WTC11 (cell line): ENCODE measurements at regions not wholly inside any gene's neighbourhood (a gene's known extent, or its start where the extent isn't known, plus 50 kb on each side); places are given as distances from the start of the nearest gene placed in this dataset.

Experiments
- ATAC-seq: fragments of 200-7000 bp; cut with Tn5 transposase; 2 replicates; pipeline ENCODE4 v1.10.0; 2021; ENCODE audit warnings: mild to moderate bottlenecking, moderate library complexity
- CTCF ChIA-PET: fragments of 300-600 bp; sonication (Branson Sonifier 250); formaldehyde crosslinking; loops from one replicate; lab custom pipeline; 2021; ENCODE audit warnings: antibody characterized with exemption; lab: Charles Lee
- POLR2A ChIA-PET: fragments of 350-600 bp; sonication (Branson Sonifier 250); formaldehyde crosslinking; loops from one replicate; lab custom pipeline; 2021; ENCODE audit warnings: antibody characterized with exemption; lab: Charles Lee
- DNase-seq: peaks from one replicate; pipeline ENCODE4 v3.0.0; 2021; ENCODE audit warnings: low spot score
- H3K27ac Mint-ChIP-seq: 2 replicates; pipeline ENCODE4 v1.8.0; 2021; ENCODE audit warnings: mixed read lengths
- H3K27me3 Mint-ChIP-seq: 2 replicates; pipeline ENCODE4 v1.8.0; 2021; ENCODE audit warnings: low read depth, mild to moderate bottlenecking, moderate library complexity, mixed read lengths
- H3K36me3 Mint-ChIP-seq: 2 replicates; pipeline ENCODE4 v1.8.0; 2021; ENCODE audit warnings: mixed read lengths
- H3K4me1 Mint-ChIP-seq: 2 replicates; pipeline ENCODE4 v1.8.0; 2022; ENCODE audit warnings: mixed read lengths
- H3K4me3 Mint-ChIP-seq: 2 replicates; pipeline ENCODE4 v1.8.0; 2021; ENCODE audit warnings: mild to moderate bottlenecking, moderate library complexity, mixed read lengths
- H3K9me3 Mint-ChIP-seq: 2 replicates; pipeline ENCODE4 v1.8.0; 2021; ENCODE audit warnings: mixed read lengths
- ATF1 ChIP-seq: sonication (generic); formaldehyde crosslinking; IDR thresholded peaks from 2 replicates; pipeline ENCODE4 v1.8.1; 2023; ENCODE audit warnings: mild to moderate bottlenecking, moderate library complexity, missing genetic modification reagents
- ETV6 ChIP-seq: sonication (generic); formaldehyde crosslinking; IDR thresholded peaks from 2 replicates; pipeline ENCODE4 v1.8.1; 2022; ENCODE audit warnings: mild to moderate bottlenecking, missing genetic modification reagents
- FOXJ3 ChIP-seq: sonication (generic); formaldehyde crosslinking; IDR thresholded peaks from 2 replicates; pipeline ENCODE4 v1.9.0; 2021; ENCODE audit warnings: missing genetic modification reagents, mild to moderate bottlenecking, borderline replicate concordance
- FOXP1 ChIP-seq: sonication (generic); formaldehyde crosslinking; IDR thresholded peaks from 2 replicates; pipeline ENCODE4 v1.8.0; 2022; ENCODE audit warnings: missing genetic modification reagents, mild to moderate bottlenecking, moderate library complexity, borderline replicate concordance
- GABPB1 ChIP-seq: sonication (generic); formaldehyde crosslinking; IDR thresholded peaks from 2 replicates; pipeline ENCODE4 v1.8.1; 2023; ENCODE audit warnings: mild to moderate bottlenecking, missing genetic modification reagents
- NR2C2 ChIP-seq: sonication (generic); formaldehyde crosslinking; IDR thresholded peaks from 2 replicates; pipeline ENCODE4 v1.8.0; 2022; ENCODE audit warnings: mild to moderate bottlenecking, missing genetic modification reagents
- RELA ChIP-seq: sonication (generic); formaldehyde crosslinking; IDR thresholded peaks from 2 replicates; pipeline ENCODE4 v1.8.1; 2022; ENCODE audit warnings: missing genetic modification reagents, mild to moderate bottlenecking, borderline replicate concordance
- SP1 ChIP-seq: sonication (generic); formaldehyde crosslinking; conservative IDR thresholded peaks from 2 replicates; pipeline ENCODE4 v1.8.1; 2022; ENCODE audit warnings: missing genetic modification reagents
- ZNF138 ChIP-seq: sonication (generic); formaldehyde crosslinking; conservative IDR thresholded peaks from 2 replicates; pipeline ENCODE4 v1.8.1; 2022; ENCODE audit warnings: mild to moderate bottlenecking, moderate library complexity, missing genetic modification reagents
- TF ChIP-seq, protein P1 (sequence below): sonication (generic); formaldehyde crosslinking; conservative IDR thresholded peaks from 2 replicates; pipeline ENCODE4 v1.8.1; 2022; ENCODE audit warnings: mild to moderate bottlenecking, missing genetic modification reagents
- TF ChIP-seq, protein P2 (sequence below): sonication (generic); formaldehyde crosslinking; IDR thresholded peaks from 2 replicates; pipeline ENCODE4 v1.8.1; 2022; ENCODE audit warnings: mild to moderate bottlenecking, moderate library complexity, missing genetic modification reagents
- TF ChIP-seq, protein P3 (sequence below): sonication (generic); formaldehyde crosslinking; IDR thresholded peaks from 2 replicates; pipeline ENCODE4 v1.8.1; 2022; ENCODE audit warnings: low read depth, missing genetic modification reagents, borderline replicate concordance
- TF ChIP-seq, protein P4 (sequence below): sonication (generic); formaldehyde crosslinking; IDR thresholded peaks from 2 replicates; pipeline ENCODE4 v1.8.0; 2022; ENCODE audit warnings: mild to moderate bottlenecking, missing genetic modification reagents
- TF ChIP-seq, protein P5 (sequence below): sonication (generic); formaldehyde crosslinking; IDR thresholded peaks from 2 replicates; pipeline ENCODE4 v1.8.0; 2023; ENCODE audit warnings: mild to moderate bottlenecking, missing genetic modification reagents
- TF ChIP-seq, protein P6 (sequence below): sonication (generic); formaldehyde crosslinking; IDR thresholded peaks from 2 replicates; pipeline ENCODE4 v1.8.1; 2023; ENCODE audit warnings: mild to moderate bottlenecking, moderate library complexity, missing genetic modification reagents
- TF ChIP-seq, protein P7 (sequence below): sonication (generic); formaldehyde crosslinking; IDR thresholded peaks from 2 replicates; pipeline ENCODE4 v1.8.1; 2023; ENCODE audit warnings: mild to moderate bottlenecking, missing genetic modification reagents

DNA sequence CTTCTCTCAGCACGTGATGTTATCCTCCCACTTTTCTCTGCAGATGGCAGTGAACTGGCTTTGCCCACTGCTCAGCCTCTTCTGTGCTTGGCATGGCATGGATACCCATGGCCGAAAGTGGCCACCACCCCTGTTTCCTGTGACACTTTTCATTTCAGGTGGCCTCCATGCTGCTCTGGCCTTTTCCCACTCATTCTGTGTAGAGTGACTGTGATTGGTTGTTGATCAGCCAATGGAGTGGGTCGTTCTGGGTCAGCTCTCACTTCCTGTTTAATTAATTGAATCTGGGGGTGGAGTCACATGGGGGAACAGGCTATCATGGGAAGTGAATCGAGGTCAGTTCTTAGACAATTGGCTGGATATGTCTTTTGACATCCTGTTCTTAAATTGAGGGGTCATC lies 350.1 kb upstream of the EEF2KMT start:
- peaks cover 61% of the 10 kb centered on the region for H3K4me1 Mint-ChIP-seq
- CTCF ChIA-PET: interaction anchor here (1.7 kb wide), 1 partner anchor 43 kb away, joined by 5 read pairs; no protein-coding TSS in a partner anchor
- TF ChIP-seq NR2C2 (CRISPR knock-in tag) (no peak), FOXP1 (CRISPR knock-in tag) (no peak), ZNF138 (CRISPR knock-in tag) (no peak), RELA (CRISPR knock-in tag) (no peak), ETV6 (CRISPR knock-in tag) (no peak), GABPB1 (CRISPR knock-in tag) (no peak), FOXJ3 (CRISPR knock-in tag) (no peak)
- TF ChIP-seq, protein P1, sequence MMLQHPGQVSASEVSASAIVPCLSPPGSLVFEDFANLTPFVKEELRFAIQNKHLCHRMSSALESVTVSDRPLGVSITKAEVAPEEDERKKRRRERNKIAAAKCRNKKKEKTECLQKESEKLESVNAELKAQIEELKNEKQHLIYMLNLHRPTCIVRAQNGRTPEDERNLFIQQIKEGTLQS (CRISPR knock-in tag): no peak
- TF ChIP-seq, protein P2, sequence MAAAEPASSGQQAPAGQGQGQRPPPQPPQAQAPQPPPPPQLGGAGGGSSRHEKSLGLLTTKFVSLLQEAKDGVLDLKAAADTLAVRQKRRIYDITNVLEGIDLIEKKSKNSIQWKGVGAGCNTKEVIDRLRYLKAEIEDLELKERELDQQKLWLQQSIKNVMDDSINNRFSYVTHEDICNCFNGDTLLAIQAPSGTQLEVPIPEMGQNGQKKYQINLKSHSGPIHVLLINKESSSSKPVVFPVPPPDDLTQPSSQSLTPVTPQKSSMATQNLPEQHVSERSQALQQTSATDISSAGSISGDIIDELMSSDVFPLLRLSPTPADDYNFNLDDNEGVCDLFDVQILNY (CRISPR knock-in tag): no peak
- TF ChIP-seq, protein P3, sequence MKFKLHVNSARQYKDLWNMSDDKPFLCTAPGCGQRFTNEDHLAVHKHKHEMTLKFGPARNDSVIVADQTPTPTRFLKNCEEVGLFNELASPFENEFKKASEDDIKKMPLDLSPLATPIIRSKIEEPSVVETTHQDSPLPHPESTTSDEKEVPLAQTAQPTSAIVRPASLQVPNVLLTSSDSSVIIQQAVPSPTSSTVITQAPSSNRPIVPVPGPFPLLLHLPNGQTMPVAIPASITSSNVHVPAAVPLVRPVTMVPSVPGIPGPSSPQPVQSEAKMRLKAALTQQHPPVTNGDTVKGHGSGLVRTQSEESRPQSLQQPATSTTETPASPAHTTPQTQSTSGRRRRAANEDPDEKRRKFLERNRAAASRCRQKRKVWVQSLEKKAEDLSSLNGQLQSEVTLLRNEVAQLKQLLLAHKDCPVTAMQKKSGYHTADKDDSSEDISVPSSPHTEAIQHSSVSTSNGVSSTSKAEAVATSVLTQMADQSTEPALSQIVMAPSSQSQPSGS (CRISPR knock-in tag): no peak
- no peak for ATAC-seq
- no peak overlapping the region for H3K27ac Mint-ChIP-seq
- peaks cover 4% of the 10 kb centered on the region; the same call in 1 of the 2 replicates for H3K36me3 Mint-ChIP-seq
- POLR2A ChIA-PET: interaction anchor here (1.1 kb wide), 1 partner anchor 13 kb away, joined by 3 read pairs; no protein-coding TSS in a partner anchor
- H3K9me3 Mint-ChIP-seq: peaks cover 28% of the 10 kb centered on the region
- DNase-seq: no peak
- H3K27me3 Mint-ChIP-seq: peaks cover 27% of the 10 kb centered on the region
- no peak overlapping the region for H3K4me3 Mint-ChIP-seq

DNA sequence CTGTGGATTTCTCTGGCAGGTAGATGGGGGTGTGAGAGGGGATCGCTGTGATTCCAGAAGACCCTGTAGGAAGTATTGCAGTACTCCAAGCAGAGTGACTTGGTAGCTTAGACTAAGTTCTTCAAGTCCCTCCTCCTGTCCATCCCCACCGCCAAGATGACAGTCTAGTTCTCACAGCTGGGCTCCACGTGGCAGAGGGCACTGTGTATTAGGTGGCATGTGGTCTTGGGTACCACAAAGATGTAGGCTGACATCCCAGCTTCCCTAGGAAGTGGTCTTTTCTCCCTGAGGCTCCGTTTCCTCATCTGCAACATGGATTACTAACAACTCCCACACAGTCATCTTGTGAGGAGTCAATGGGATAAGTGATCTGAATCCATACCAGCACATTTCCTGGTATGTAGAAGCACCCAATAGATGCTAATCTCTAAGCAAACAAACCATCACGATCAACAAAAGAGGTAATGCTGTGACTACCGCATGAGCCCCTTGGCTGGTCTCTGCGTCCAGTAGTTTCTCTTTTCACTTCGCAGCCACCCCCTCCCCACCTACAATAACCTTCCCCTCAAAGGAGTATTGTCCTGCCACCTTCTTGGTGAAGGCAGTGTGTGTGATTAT lies 349.1 kb upstream of the EEF2KMT start:
- peaks cover 33% of the 10 kb centered on the region for H3K9me3 Mint-ChIP-seq
- DNase-seq (no peak), ATAC-seq (peak; percentile 34)
- H3K27ac Mint-ChIP-seq: no peak overlapping the region
- ChIA-PET POLR2A (interaction anchor here (1.1 kb wide), 1 partner anchor 12 kb away, joined by 3 read pairs; no protein-coding TSS in a partner anchor), CTCF (no interaction called here)
- peaks cover 23% of the 10 kb centered on the region for H3K27me3 Mint-ChIP-seq
- TF ChIP-seq ETV6 (CRISPR knock-in tag) (peak; percentile 32; the same call in 1 of the 2 replicates), SP1 (CRISPR knock-in tag) (no peak)
- peaks cover 4% of the 10 kb centered on the region; the same call in 1 of the 2 replicates for H3K36me3 Mint-ChIP-seq
- peaks cover 52% of the 10 kb centered on the region for H3K4me1 Mint-ChIP-seq
- no peak overlapping the region for H3K4me3 Mint-ChIP-seq

DNA sequence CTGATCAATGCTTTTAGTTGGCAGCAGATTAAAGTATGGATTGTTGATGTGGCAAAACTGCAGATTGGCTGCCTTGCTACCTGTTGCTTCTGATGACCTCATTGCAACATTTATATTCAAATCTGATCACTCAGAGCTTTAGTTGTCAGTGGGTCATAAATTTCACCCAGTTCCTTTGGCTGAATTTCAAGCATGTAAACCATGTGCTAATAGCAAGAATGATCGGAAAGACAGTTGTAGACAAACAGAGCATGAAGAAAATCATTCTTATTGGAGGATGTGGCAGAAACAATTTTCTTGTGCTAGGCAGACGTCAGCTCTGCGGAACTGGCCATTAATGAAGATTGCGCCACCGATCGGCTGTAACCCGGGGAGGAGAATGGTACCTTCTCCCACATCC lies 346.6 kb upstream of the EEF2KMT start:
- Mint-ChIP-seq H3K4me3 (no peak overlapping the region), H3K36me3 (peaks cover 8% of the 10 kb centered on the region), H3K27ac (no peak overlapping the region), H3K9me3 (peaks cover 49% of the 10 kb centered on the region), H3K4me1 (peaks cover 27% of the 10 kb centered on the region), H3K27me3 (peaks cover 27% of the 10 kb centered on the region)
- no peak for DNase-seq
- ChIA-PET CTCF (interaction anchor here (1.5 kb wide), 1 partner anchor 46 kb away, joined by 5 read pairs; no protein-coding TSS in a partner anchor), POLR2A (no interaction called here)
- ATAC-seq: no peak
- TF ChIP-seq ATF1 (CRISPR knock-in tag) (no peak), GABPB1 (CRISPR knock-in tag) (no peak)
- TF ChIP-seq, protein P4, sequence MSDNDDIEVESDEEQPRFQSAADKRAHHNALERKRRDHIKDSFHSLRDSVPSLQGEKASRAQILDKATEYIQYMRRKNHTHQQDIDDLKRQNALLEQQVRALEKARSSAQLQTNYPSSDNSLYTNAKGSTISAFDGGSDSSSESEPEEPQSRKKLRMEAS (CRISPR knock-in tag): no peak
- TF ChIP-seq, protein P5, sequence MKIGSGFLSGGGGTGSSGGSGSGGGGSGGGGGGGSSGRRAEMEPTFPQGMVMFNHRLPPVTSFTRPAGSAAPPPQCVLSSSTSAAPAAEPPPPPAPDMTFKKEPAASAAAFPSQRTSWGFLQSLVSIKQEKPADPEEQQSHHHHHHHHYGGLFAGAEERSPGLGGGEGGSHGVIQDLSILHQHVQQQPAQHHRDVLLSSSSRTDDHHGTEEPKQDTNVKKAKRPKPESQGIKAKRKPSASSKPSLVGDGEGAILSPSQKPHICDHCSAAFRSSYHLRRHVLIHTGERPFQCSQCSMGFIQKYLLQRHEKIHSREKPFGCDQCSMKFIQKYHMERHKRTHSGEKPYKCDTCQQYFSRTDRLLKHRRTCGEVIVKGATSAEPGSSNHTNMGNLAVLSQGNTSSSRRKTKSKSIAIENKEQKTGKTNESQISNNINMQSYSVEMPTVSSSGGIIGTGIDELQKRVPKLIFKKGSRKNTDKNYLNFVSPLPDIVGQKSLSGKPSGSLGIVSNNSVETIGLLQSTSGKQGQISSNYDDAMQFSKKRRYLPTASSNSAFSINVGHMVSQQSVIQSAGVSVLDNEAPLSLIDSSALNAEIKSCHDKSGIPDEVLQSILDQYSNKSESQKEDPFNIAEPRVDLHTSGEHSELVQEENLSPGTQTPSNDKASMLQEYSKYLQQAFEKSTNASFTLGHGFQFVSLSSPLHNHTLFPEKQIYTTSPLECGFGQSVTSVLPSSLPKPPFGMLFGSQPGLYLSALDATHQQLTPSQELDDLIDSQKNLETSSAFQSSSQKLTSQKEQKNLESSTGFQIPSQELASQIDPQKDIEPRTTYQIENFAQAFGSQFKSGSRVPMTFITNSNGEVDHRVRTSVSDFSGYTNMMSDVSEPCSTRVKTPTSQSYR (CRISPR knock-in tag): no peak
- TF ChIP-seq, protein P6, sequence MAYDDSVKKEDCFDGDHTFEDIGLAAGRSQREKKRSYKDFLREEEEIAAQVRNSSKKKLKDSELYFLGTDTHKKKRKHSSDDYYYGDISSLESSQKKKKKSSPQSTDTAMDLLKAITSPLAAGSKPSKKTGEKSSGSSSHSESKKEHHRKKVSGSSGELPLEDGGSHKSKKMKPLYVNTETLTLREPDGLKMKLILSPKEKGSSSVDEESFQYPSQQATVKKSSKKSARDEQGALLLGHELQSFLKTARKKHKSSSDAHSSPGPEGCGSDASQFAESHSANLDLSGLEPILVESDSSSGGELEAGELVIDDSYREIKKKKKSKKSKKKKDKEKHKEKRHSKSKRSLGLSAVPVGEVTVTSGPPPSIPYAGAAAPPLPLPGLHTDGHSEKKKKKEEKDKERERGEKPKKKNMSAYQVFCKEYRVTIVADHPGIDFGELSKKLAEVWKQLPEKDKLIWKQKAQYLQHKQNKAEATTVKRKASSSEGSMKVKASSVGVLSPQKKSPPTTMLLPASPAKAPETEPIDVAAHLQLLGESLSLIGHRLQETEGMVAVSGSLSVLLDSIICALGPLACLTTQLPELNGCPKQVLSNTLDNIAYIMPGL (CRISPR knock-in tag): no peak
- TF ChIP-seq, protein P7, sequence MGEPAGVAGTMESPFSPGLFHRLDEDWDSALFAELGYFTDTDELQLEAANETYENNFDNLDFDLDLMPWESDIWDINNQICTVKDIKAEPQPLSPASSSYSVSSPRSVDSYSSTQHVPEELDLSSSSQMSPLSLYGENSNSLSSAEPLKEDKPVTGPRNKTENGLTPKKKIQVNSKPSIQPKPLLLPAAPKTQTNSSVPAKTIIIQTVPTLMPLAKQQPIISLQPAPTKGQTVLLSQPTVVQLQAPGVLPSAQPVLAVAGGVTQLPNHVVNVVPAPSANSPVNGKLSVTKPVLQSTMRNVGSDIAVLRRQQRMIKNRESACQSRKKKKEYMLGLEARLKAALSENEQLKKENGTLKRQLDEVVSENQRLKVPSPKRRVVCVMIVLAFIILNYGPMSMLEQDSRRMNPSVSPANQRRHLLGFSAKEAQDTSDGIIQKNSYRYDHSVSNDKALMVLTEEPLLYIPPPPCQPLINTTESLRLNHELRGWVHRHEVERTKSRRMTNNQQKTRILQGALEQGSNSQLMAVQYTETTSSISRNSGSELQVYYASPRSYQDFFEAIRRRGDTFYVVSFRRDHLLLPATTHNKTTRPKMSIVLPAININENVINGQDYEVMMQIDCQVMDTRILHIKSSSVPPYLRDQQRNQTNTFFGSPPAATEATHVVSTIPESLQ: no peak
